Activated naive CD4-positive, alpha-beta T cell treated with anti-CD3 and anti-CD28 coated beads, Interleukin-2, amount 10 ng/mL, durations not matched to agents 7 days and 5 days (primary cell): ENCODE measurements at regions not wholly inside any gene's neighbourhood (a gene's known extent, or its start where the extent isn't known, plus 50 kb on each side); places are given as distances from the start of the nearest gene placed in this dataset.

ENCODE experiments used
- CTCF ChIA-PET: fragments of 350-600 bp; sonication (Branson Sonifier 250); formaldehyde crosslinking; loops from one replicate; lab custom pipeline; 2021; ENCODE audit warnings: antibody characterized with exemption; lab: Charles Lee
- DNase-seq: peaks from one replicate; pipeline ENCODE4 v3.0.0-alpha.2; 2020
- H3K27ac Mint-ChIP-seq: one replicate; pipeline ENCODE4 v1.8.0; 2021; ENCODE audit warnings: mild to moderate bottlenecking, moderate library complexity, mixed read lengths
- H3K27me3 Mint-ChIP-seq: one replicate; pipeline ENCODE4 v1.8.0; 2021; ENCODE audit warnings: mild to moderate bottlenecking, mixed read lengths
- H3K36me3 Mint-ChIP-seq: one replicate; pipeline ENCODE4 v1.8.0; 2021; ENCODE audit warnings: mixed read lengths
- H3K4me1 Mint-ChIP-seq: one replicate; pipeline ENCODE4 v1.8.0; 2021; ENCODE audit warnings: mixed read lengths
- H3K4me3 Mint-ChIP-seq: one replicate; pipeline ENCODE4 v1.8.0; 2021; ENCODE audit warnings: mild to moderate bottlenecking, moderate library complexity, mixed read lengths
- H3K9me3 Mint-ChIP-seq: one replicate; pipeline ENCODE4 v1.8.0; 2021; ENCODE audit warnings: mixed read lengths

DNA sequence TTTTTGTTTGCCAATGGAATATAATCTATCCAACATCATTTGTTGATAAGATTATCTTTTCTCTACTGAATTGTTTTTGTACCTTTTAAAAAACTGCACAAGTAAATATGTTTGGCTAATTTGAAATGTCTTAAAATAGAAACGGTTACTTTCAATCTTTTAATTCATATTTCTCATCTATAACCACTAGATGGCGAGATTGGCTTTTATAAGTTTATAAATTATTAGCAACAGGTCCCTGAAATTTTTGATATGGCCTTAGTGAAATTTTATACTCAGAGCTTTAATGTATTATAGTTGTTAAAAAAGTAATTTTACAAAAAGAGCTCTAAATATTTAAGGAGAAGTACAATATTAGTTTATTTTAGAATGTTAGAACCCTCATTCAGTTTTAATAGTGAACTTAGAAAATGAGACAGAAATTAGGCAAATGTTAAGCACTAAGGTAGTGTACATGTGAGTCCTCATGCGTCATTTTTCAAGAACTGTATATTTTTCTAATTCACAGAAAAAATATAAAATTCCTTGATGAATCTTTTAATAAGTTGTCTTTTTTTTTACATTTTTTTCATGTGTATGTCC lies 592.5 kb downstream of the ARL4A start:
- Mint-ChIP-seq H3K27me3 (no peaks in the 10 kb centered on the region), H3K4me1 (no peaks in the 10 kb centered on the region), H3K27ac (no peak overlapping the region), H3K4me3 (no peak overlapping the region), H3K36me3 (no peaks in the 10 kb centered on the region), H3K9me3 (no peaks in the 10 kb centered on the region)
- DNase-seq = no peak
- CTCF ChIA-PET = no interaction called here

DNA sequence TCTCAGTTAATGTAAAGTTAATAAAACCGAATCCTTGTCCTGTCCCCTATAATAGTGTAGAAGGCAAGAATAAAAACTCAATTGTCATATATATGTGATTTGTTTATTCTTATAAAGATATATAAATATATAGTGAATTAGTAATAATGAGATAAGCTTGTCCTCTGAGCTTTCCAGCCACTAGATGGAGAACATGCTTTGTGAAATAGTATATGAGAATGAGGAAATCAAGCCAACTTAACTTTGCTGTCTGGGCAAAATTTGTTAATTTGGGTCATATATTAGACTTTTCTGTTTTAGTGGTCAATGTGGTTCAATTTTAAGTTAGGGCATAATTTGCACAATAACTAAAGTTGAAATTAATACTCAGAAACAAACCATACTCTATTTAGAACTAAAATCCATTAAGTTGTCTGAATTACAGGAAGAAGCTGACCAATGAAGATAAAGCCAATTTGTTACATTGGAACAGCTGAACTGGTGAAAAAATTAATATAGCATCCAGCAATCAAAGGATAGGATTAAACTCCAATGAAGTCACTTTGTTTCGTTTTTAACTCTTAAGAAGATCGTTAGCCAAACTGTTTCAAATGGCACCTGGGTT lies 595.0 kb downstream of the ARL4A start:
- no peaks in the 10 kb centered on the region for H3K4me1 Mint-ChIP-seq
- H3K4me3 Mint-ChIP-seq = no peak overlapping the region
- H3K9me3 Mint-ChIP-seq = no peaks in the 10 kb centered on the region
- no peak for DNase-seq
- no peaks in the 10 kb centered on the region for H3K36me3 Mint-ChIP-seq
- no peaks in the 10 kb centered on the region for H3K27me3 Mint-ChIP-seq
- H3K27ac Mint-ChIP-seq = no peak overlapping the region
- CTCF ChIA-PET = interaction anchor here (1.0 to 2.0 kb wide), 2 partner anchors 1174 to 1409 kb away, joined by 4 to 5 read pairs; no protein-coding TSS in a partner anchor

DNA sequence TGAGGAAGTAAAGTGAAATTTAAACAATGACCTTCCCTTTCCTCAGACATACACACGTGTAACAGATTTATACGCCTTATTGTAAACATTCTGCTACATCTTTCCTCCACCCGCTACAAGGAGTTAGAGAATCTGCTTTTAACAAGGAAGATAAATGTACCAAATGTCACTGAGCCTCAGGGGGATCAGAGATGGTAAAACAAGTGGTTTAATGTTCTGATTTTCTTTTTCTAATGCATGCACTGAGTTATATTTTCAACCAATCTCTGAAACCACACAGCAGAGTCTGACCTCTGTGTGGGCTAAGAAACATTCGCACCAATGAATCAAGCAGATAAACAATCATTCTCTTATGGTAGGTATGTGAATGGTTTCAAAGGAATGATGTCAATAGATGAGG lies 599.5 kb downstream of the ARL4A start:
- Mint-ChIP-seq H3K4me3 (no peak overlapping the region), H3K27ac (no peak overlapping the region), H3K36me3 (no peaks in the 10 kb centered on the region), H3K4me1 (no peaks in the 10 kb centered on the region), H3K9me3 (no peaks in the 10 kb centered on the region), H3K27me3 (no peaks in the 10 kb centered on the region)
- CTCF ChIA-PET = no interaction called here
- DNase-seq = no peak

DNA sequence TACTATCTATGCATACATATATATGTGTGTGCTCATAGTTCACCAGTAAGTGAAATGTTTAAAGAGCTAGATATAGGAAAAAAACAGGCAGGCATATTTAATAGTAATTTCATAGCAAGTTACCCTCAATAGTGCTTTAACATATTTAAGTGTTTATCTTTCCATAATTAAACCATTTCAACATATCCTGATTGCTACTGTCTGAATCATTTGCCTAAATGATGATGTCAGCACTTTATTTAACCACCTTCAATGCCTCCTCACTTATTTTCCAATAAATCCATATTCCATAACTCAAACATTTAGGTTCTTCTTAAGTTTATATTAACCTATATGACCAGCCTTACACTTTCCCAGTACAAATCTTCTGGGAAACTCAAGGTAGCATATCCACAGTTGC lies 601.1 kb downstream of the ARL4A start:
- Mint-ChIP-seq H3K36me3 (no peaks in the 10 kb centered on the region), H3K9me3 (no peaks in the 10 kb centered on the region), H3K27me3 (no peaks in the 10 kb centered on the region), H3K4me1 (no peaks in the 10 kb centered on the region), H3K27ac (no peak overlapping the region), H3K4me3 (no peak overlapping the region)
- CTCF ChIA-PET = no interaction called here
- DNase-seq = no peak

DNA sequence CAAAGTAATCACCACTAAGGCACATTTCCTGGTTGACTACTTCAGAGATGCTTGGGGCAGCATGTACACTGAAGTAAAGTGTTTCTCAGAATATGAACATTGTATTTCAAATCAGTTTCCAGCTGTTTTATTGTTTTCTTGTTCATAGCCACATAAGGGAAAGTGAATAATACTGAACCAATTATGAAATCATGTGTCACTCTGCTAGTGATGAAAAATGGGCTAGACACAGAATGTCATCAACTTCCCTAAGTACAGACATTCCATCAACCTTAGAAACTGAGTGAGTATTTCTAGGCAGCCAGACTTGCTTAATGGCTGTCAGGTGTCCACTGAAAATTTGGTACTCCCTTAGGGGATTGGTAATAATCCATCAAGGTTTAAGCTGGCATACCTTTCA lies 603.5 kb downstream of the ARL4A start:
- no peaks in the 10 kb centered on the region for H3K9me3 Mint-ChIP-seq
- H3K4me1 Mint-ChIP-seq = no peaks in the 10 kb centered on the region
- no peak overlapping the region for H3K4me3 Mint-ChIP-seq
- H3K27me3 Mint-ChIP-seq = no peaks in the 10 kb centered on the region
- DNase-seq = no peak
- H3K27ac Mint-ChIP-seq = no peak overlapping the region
- CTCF ChIA-PET = interaction anchor here (1.3 kb wide), 1 partner anchor 10 kb away, joined by 3 read pairs; no protein-coding TSS in a partner anchor
- H3K36me3 Mint-ChIP-seq = no peaks in the 10 kb centered on the region

DNA sequence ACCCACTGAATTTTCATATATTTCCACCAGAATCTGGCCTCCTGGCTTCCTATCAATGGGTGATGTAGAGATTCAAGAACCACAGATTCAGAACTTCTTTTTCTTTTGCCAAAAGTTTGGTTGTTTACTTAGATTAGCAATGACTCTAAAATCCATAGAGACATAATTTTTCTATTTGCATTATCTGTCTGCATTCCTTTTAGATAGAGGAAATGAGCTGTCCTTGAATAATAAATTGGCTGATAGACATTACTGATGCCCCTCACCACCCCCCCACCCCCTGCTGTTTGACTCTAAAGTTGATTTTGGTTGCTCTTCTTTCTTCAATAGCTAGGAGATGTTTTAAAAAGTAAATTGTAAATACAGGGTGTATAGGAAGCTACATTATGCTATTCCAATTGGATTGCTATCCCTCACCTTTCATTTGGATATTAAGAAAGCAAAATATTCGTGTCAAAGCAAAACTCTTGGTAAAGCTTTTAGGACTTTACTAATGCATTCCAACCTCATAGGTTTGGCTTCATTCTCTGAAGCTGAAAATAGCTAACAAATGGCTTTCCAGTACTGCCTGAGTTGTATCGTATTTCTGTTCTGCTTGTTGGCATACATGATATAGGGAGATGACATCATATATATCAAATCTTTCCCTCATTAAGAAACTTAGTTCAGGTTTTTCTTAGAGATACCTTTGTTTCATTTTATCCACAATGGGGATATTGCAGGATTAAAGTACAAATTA lies 606.0 kb downstream of the ARL4A start:
- H3K4me1 Mint-ChIP-seq = no peaks in the 10 kb centered on the region
- H3K36me3 Mint-ChIP-seq = no peaks in the 10 kb centered on the region
- CTCF ChIA-PET = no interaction called here
- no peak overlapping the region for H3K27ac Mint-ChIP-seq
- H3K4me3 Mint-ChIP-seq = no peak overlapping the region
- no peaks in the 10 kb centered on the region for H3K27me3 Mint-ChIP-seq
- no peak for DNase-seq
- no peaks in the 10 kb centered on the region for H3K9me3 Mint-ChIP-seq

DNA sequence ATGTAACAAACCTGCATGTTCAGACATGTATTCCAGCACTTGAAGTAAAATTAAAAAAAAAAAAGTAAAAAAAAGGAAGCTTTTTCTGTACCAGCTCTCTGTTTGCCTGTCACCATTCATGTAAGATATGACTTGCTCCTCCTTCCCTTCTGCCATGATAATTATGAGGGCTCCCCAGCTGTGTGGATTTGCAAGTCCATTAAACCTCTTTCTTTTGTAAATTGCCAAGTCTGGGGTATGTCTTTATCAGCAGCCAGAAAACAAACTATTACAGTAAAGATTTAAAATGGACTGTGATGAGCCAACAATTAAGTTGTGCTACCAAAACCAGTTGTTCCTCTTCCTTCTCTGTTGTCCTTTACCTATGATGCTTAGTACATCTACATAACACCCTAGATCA lies 619.6 kb downstream of the ARL4A start:
- DNase-seq = no peak
- no peak overlapping the region for H3K4me3 Mint-ChIP-seq
- H3K4me1 Mint-ChIP-seq = no peaks in the 10 kb centered on the region
- peaks cover 2% of the 10 kb centered on the region for H3K9me3 Mint-ChIP-seq
- H3K36me3 Mint-ChIP-seq = no peaks in the 10 kb centered on the region
- H3K27me3 Mint-ChIP-seq = no peaks in the 10 kb centered on the region
- no peak overlapping the region for H3K27ac Mint-ChIP-seq
- CTCF ChIA-PET = no interaction called here

DNA sequence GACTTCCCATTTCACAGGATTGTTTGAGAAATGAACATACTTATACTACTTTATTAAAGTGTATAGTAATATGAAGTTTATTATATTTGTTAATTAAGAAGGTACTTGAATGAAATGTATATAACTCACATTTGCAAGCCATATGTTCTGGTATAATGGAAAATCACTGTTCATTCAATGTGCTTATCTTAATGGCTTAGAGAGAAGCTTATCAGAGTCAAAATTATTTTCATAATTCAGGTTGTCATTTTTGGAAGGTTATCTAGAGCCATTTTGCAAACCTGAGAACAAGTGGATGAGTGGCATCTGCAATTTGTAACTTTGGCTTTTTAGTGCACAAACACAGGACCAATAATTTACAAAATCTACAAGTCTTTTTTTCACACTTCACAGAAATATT lies 621.0 kb downstream of the ARL4A start:
- Mint-ChIP-seq H3K4me1 (no peaks in the 10 kb centered on the region), H3K27ac (no peak overlapping the region), H3K4me3 (no peak overlapping the region), H3K27me3 (no peaks in the 10 kb centered on the region), H3K36me3 (no peaks in the 10 kb centered on the region), H3K9me3 (peaks cover 5% of the 10 kb centered on the region)
- DNase-seq = no peak
- CTCF ChIA-PET = interaction anchor here (0.6 kb wide), 1 partner anchor 33 kb away, joined by 3 read pairs; no protein-coding TSS in a partner anchor

DNA sequence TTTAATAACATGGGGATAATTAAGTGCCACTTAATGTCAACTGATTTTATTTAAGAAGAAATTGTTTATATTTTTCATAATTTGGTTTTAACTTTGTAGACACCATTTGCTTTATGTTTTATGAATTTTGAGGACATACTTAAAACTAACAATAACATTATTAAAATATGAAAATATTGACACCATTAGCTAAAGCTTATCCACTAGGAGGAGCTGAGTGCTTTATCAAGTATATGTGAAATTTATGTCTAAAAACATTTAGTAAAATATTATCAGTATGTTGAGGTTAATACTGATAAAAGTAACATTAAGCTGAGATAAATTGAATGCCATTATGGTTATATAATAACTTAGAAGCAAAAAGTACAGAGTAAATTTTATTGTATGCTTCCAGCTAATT lies 622.1 kb downstream of the ARL4A start:
- H3K4me3 Mint-ChIP-seq = no peak overlapping the region
- CTCF ChIA-PET = interaction anchor here (0.6 kb wide), 1 partner anchor 553 kb away, joined by 3 read pairs; no protein-coding TSS in a partner anchor

DNA sequence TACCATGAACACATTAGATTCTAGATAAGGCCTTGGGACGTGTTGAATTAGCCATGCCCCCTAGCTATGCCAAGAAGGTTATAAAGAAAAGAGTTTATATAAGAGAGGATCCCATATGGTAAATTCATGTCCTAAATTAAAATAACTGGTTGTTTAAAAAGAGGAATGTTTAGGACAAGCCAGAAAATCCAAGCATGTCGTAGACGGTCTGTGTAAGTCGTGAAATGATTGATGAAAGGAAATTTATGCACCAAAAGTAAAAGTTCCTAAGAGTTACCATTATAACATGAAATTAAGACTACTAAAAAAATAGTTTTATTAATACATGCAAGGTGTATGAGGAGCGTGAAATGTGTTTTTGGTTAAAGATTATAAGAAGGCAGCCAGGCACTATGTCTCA lies 624.9 kb downstream of the ARL4A start:
- no peak overlapping the region for H3K4me3 Mint-ChIP-seq
- H3K27me3 Mint-ChIP-seq = no peaks in the 10 kb centered on the region
- no peak for DNase-seq
- H3K9me3 Mint-ChIP-seq = peaks cover 5% of the 10 kb centered on the region
- no peak overlapping the region for H3K27ac Mint-ChIP-seq
- no peaks in the 10 kb centered on the region for H3K4me1 Mint-ChIP-seq
- CTCF ChIA-PET = no interaction called here
- H3K36me3 Mint-ChIP-seq = no peaks in the 10 kb centered on the region

More for the DNA sequence above, 622.1 kb downstream of the ARL4A start:
- no peaks in the 10 kb centered on the region for H3K36me3 Mint-ChIP-seq
- no peaks in the 10 kb centered on the region for H3K27me3 Mint-ChIP-seq
- peaks cover 5% of the 10 kb centered on the region for H3K9me3 Mint-ChIP-seq
- H3K4me1 Mint-ChIP-seq = no peaks in the 10 kb centered on the region
- DNase-seq = no peak
- H3K27ac Mint-ChIP-seq = no peak overlapping the region

DNA sequence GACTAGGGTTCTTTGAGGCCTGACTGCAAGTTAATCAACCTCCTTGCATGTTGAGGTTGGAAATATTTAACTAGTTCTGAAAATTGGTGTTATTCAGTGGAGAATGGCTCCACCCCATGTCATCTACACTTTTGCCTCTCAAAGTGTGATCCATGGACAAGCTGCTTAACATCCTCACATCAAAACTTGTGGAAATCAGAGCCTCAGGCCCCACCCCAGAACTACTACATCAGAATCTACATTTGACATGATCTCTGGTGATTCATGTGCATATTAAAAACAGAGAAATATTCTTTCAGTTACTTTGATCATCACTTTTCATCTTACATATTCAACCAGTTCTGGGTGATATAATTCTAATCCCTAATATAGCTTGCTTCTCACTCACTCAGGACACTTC lies 632.9 kb downstream of the ARL4A start:
- no peak overlapping the region for H3K4me3 Mint-ChIP-seq
- H3K36me3 Mint-ChIP-seq = no peaks in the 10 kb centered on the region
- no peaks in the 10 kb centered on the region for H3K9me3 Mint-ChIP-seq
- no peak for DNase-seq
- no peaks in the 10 kb centered on the region for H3K4me1 Mint-ChIP-seq
- CTCF ChIA-PET = no interaction called here
- H3K27ac Mint-ChIP-seq = no peak overlapping the region
- no peaks in the 10 kb centered on the region for H3K27me3 Mint-ChIP-seq

DNA sequence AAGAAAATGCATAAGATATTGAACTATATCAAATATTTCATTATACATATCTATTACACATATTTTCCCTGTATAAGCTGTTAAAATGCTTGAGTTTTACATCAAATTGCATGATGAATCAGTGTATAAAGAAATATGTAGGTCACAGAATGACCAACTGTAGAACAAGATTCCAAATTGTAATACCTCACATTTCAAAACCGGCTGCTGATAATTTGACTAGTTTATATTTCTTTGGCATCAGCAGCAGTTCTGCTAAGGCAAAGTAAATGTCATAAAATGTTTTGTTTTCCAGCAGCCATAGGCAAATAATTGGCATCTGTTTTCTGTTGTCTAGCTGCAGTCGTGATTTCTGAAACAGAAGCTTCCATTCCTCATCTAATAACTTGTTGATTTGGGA lies 633.9 kb downstream of the ARL4A start:
- no peak for DNase-seq
- H3K36me3 Mint-ChIP-seq = no peaks in the 10 kb centered on the region
- no peaks in the 10 kb centered on the region for H3K4me1 Mint-ChIP-seq
- H3K9me3 Mint-ChIP-seq = no peaks in the 10 kb centered on the region
- CTCF ChIA-PET = no interaction called here
- H3K27me3 Mint-ChIP-seq = no peaks in the 10 kb centered on the region
- no peak overlapping the region for H3K27ac Mint-ChIP-seq
- no peak overlapping the region for H3K4me3 Mint-ChIP-seq

DNA sequence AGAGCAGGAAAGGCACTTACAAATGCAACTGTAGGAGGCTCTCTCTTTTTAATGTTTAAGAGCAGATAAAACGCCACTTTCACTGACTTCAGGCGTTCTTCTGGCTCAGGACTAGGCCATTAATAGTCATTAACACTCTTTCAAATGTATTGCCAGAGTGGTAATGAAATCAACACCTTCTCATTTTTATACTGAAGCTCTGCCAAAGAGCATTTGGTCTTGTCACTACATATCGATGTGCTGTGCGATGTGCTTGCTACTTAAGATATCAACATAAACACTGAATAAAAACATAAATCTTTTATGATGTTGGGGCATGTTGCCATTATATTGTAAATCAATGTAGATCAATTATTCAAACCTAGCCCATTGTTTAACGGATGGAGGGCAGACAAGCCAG lies 634.7 kb downstream of the ARL4A start:
- H3K27me3 Mint-ChIP-seq = no peaks in the 10 kb centered on the region
- no peaks in the 10 kb centered on the region for H3K9me3 Mint-ChIP-seq
- H3K4me1 Mint-ChIP-seq = no peaks in the 10 kb centered on the region
- DNase-seq = no peak
- no peak overlapping the region for H3K4me3 Mint-ChIP-seq
- no peak overlapping the region for H3K27ac Mint-ChIP-seq
- CTCF ChIA-PET = no interaction called here
- no peaks in the 10 kb centered on the region for H3K36me3 Mint-ChIP-seq

DNA sequence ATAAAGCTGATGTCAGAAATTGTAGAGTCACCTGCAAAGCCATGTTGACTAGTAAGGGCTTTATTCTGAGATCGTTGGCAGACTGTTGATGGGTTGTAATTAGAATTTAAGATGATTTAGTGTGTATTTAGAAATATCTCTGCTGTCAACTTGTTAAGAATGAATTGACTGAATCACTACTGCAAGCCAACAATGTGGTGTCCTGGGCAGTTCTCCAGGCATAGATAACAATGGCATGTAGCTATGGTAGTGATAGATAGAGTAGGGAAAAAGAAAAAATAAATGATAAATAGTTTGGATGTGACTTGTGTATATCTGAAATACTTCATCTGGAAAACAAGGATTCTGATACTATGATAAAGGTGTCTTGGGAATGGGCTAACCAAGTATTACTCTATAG lies 640.2 kb downstream of the ARL4A start:
- Mint-ChIP-seq H3K9me3 (no peaks in the 10 kb centered on the region), H3K27ac (no peak overlapping the region), H3K36me3 (no peaks in the 10 kb centered on the region), H3K27me3 (no peaks in the 10 kb centered on the region), H3K4me3 (no peak overlapping the region), H3K4me1 (no peaks in the 10 kb centered on the region)
- DNase-seq = no peak
- CTCF ChIA-PET = no interaction called here

DNA sequence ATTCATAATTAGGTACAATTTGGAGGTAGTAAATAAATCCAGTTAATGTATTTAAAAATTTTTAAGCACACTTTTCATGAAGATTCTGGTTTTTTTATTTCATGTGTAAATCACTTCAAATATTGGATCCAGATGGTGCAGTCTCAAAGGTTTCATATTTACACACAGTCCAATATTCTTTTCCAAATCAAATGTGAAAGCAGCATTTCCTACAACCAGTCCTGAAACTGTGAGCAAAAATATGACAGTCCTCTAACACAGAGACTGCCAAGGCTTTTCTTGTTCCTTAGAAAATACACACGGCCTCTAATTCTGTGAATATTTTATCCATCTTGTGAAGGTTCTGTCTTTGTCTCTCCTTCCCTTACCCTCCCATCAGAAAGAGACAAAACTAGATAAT lies 645.9 kb downstream of the ARL4A start:
- no peak overlapping the region for H3K27ac Mint-ChIP-seq
- DNase-seq = no peak
- H3K4me3 Mint-ChIP-seq = no peak overlapping the region
- CTCF ChIA-PET = no interaction called here
- no peaks in the 10 kb centered on the region for H3K4me1 Mint-ChIP-seq
- no peaks in the 10 kb centered on the region for H3K36me3 Mint-ChIP-seq
- no peaks in the 10 kb centered on the region for H3K27me3 Mint-ChIP-seq
- H3K9me3 Mint-ChIP-seq = no peaks in the 10 kb centered on the region
